Muscle layer of colon (tissue), 2 donors: ENCODE measurements at regions not wholly inside any gene's neighbourhood (a gene's known extent, or its start where the extent isn't known, plus 50 kb on each side); places are given as distances from the start of the nearest gene placed in this dataset.
"Not testable (repeated sequence)": the region's sequence is repeated elsewhere in the genome, so short reads cannot be mapped to it uniquely, and the experiment has no call there.

Experiments
- H3K27ac ChIP-seq: one replicate; pipeline ENCODE4 v1.7.0; 2013; ENCODE audit warnings: low read depth, mild to moderate bottlenecking, low read length, moderate library complexity
- H3K27me3 ChIP-seq, 2 donors: one replicate each; pipeline ENCODE4 v1.7.0; 2013; ENCODE audit warnings: low read length in 2 of 2, mild to moderate bottlenecking in 2 of 2; ENCODE audit not compliant: insufficient read depth in 2 of 2, control insufficient read depth in 1 of 2
- H3K36me3 ChIP-seq: one replicate; pipeline ENCODE4 v1.7.0; 2013; ENCODE audit warnings: mild to moderate bottlenecking, low read length; ENCODE audit not compliant: insufficient read depth
- H3K4me1 ChIP-seq: one replicate; pipeline ENCODE4 v1.7.0; 2013; ENCODE audit warnings: mild to moderate bottlenecking, low read length; ENCODE audit not compliant: insufficient read depth
- H3K4me3 ChIP-seq, 2 donors: one replicate each; pipeline ENCODE4 v1.7.0; 2013; ENCODE audit warnings: low read length in 2 of 2, low read depth in 1 of 2, mild to moderate bottlenecking in 1 of 2, moderate library complexity in 1 of 2
- H3K9ac ChIP-seq: one replicate; pipeline ENCODE4 v1.7.0; 2013; ENCODE audit warnings: low read length
- H3K9me3 ChIP-seq: one replicate; pipeline ENCODE4 v1.7.0; 2013; ENCODE audit warnings: mild to moderate bottlenecking, low read length
- donor health status: abdominal sarcoma.
- donor health status: Adenocarcinoma of cecum.

DNA sequence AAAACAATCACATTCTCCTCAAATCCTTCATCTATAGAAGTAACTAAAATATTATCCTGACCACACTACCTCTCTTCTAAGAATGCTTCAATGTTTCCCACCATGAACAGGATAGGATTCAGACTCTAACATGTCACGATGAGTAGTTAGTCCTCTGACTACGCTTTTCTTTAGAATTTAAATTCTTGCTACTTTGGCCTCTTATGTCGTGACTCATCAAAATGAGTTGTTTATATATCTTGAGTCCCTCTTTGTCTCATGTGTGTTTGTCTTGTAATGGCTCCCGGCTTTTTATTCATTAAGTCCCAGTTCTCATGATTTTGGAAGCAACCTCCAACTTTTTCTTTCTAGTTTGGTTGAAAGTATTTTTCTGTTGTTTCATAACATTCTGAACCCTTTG lies 1289.2 kb downstream of the DSC3 start:
- no peak overlapping the region for H3K9ac ChIP-seq

DNA sequence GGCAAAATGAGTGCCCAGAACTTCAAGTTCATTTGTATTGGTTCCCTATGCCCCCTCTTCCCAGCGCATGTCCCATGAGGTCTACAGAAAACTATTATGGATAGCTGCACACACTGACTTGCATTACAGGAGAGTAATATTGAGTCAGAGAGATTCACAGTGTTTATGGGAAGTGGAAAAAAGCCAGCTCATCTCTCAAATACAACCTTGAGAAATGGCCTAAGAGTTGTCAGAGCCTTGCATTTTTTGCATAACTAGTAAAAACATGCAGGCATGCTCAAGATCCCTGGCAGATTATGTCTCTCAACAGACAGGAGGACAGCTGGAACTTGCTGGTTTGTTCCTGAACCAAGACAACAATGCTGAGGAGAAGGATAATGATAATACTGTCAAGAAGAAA lies 1292.8 kb downstream of the DSC3 start:
- Histone ChIP-seq H3K36me3 (no peaks in the 10 kb centered on the region), H3K9ac (no peak overlapping the region), H3K9me3 (no peaks in the 10 kb centered on the region), H3K27ac (no peak overlapping the region), H3K4me3 (no peak overlapping the region), H3K4me1 (no peaks in the 10 kb centered on the region), H3K27me3 (no peaks in the 10 kb centered on the region)

More for the DNA sequence above, 1289.2 kb downstream of the DSC3 start:
- H3K27ac ChIP-seq: no peak overlapping the region
- no peaks in the 10 kb centered on the region for H3K27me3 ChIP-seq
- H3K4me1 ChIP-seq: no peaks in the 10 kb centered on the region
- no peaks in the 10 kb centered on the region for H3K36me3 ChIP-seq
- H3K9me3 ChIP-seq: no peaks in the 10 kb centered on the region
- no peak overlapping the region for H3K4me3 ChIP-seq

DNA sequence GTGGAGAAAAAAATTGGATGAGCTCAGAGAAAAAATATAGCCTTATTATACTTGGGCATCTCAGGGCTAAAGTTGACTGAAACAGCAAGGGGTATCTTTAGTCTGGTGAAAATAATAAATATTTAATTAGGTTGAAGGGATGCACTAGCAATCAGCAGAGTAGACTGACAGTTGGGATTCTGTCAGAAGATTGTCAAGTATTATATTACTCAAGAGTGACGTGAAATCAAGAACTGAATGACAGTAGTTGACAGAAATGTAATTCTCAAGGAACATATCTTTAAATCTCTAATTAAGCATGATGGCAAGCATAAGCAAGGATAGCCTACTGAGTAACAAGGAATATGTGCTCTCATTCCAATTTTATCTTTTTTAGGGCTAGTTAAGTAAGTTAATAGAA lies 1301.1 kb downstream of the DSC3 start:
- H3K9me3 ChIP-seq: no peaks in the 10 kb centered on the region
- H3K27me3 ChIP-seq: no peaks in the 10 kb centered on the region
- H3K4me3 ChIP-seq: no peak overlapping the region
- H3K9ac ChIP-seq: no peak overlapping the region
- H3K4me1 ChIP-seq: no peaks in the 10 kb centered on the region
- H3K27ac ChIP-seq: no peak overlapping the region
- H3K36me3 ChIP-seq: no peaks in the 10 kb centered on the region

DNA sequence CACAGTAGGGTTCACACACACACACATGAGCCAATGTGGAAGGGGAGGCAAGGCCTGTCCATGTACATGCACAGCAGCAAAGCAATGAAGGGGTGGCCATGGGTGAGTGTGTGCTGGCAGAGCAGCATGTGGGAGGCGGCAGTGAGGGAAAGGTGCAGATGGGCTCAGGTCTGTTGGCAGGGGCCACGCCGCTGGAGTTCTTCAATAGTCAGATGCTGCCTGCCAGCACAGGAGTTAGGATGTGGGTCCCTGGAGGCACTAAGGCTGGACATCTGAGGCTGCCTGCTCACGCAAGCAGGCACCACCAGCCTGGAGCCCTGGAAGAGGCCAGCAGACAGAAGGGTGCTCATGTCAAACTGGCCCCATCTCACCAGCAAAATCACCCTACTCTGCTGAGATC lies 1304.9 kb downstream of the DSC3 start:
- no peaks in the 10 kb centered on the region for H3K27me3 ChIP-seq
- no peak overlapping the region for H3K9ac ChIP-seq
- H3K36me3 ChIP-seq: no peaks in the 10 kb centered on the region
- no peaks in the 10 kb centered on the region for H3K9me3 ChIP-seq
- no peaks in the 10 kb centered on the region for H3K4me1 ChIP-seq
- H3K27ac ChIP-seq: no peak overlapping the region
- no peak overlapping the region for H3K4me3 ChIP-seq

DNA sequence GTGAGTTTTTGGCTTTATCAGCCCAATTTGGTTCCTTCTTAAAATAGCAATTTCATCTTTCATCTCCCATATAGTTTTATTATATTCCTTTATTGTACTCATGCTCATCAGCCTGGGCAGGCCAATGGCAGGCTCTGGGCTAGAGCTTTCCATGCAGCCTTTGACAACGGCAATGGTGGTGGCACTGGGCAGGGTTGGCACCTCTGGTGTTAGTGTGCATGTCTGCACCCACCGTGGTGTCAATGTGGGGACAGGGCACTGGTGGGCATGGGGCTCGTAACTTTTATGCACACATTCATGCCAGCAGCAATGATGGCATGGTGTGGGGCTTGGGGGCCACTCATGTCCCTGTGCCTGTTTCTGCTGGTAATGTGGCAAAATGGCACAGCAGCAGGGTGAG lies 1305.4 kb downstream of the DSC3 start:
- no peak overlapping the region for H3K27ac ChIP-seq

DNA sequence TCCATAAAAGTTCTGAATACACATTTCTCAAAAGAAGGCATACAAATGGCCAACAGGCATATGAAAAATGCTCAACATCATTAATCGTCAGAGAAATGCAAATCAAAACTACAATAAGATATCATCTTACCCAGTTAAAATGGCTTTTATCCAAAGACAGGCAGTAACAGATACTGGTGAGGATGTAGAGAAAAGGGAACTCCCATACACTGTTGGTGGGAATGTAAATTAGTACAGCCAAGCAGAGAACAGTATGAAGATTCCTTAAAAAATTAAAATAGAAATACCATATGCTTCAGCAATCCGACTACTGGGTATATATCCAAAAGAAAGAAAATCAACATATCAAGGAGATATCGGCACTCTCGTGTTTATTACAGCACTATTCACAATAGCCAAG lies 1312.5 kb downstream of the DSC3 start:
- no peaks in the 10 kb centered on the region for H3K27me3 ChIP-seq
- H3K4me3 ChIP-seq: no peak overlapping the region
- no peak overlapping the region for H3K27ac ChIP-seq
- no peak overlapping the region for H3K9ac ChIP-seq
- no peaks in the 10 kb centered on the region for H3K36me3 ChIP-seq
- no peaks in the 10 kb centered on the region for H3K4me1 ChIP-seq
- no peaks in the 10 kb centered on the region for H3K9me3 ChIP-seq

More for the DNA sequence above, 1305.4 kb downstream of the DSC3 start:
- H3K36me3 ChIP-seq: no peaks in the 10 kb centered on the region
- H3K9me3 ChIP-seq: no peaks in the 10 kb centered on the region
- no peaks in the 10 kb centered on the region for H3K27me3 ChIP-seq
- no peak overlapping the region for H3K9ac ChIP-seq
- no peak overlapping the region for H3K4me3 ChIP-seq
- no peaks in the 10 kb centered on the region for H3K4me1 ChIP-seq

DNA sequence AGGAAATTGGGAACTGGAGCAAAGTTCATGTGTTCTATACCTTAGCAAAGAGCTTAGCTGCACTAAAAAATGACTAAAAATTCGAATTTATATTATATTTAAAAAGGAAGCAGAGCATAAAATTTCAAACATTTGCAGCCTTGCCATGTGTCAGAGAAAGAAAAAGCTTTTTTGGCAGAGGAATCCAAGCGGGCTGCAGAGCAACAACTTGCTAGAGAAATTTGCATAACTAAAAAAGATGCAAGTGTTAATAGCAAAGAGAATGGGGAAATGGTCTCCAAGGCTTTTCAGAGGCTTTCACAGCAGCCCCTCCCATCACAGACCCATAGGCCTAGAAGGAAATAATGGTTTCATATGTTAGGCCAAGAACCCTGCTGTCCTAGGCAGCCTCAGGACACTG lies 1315.9 kb downstream of the DSC3 start:
- Histone ChIP-seq H3K9ac (no peak overlapping the region), H3K4me1 (no peaks in the 10 kb centered on the region), H3K27me3 (no peaks in the 10 kb centered on the region), H3K27ac (no peak overlapping the region), H3K9me3 (no peaks in the 10 kb centered on the region), H3K4me3 (no peak overlapping the region), H3K36me3 (no peaks in the 10 kb centered on the region)

DNA sequence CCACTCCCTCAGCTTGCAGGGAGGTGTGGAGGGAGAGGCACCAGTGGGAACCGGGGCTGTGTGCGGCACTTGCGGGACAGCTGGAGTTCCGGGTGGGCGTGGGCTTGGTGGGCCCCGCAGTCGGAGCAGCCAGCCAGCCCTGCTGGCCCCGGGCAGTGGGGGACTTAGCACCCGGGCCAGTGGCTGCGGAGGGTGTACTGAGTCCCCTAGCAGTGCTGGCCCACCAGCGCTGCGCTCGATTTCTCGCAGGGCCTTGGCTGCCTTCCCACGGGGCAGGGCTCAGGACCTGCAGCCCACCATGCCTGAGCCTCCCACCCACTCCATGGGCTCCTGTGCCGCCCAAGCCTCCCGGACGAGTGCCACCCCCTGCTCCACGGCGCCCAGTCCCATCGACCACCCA lies 1319.1 kb downstream of the DSC3 start:
- H3K4me3 ChIP-seq, H3K4me1 ChIP-seq, H3K9me3 ChIP-seq, H3K9ac ChIP-seq, H3K36me3 ChIP-seq, H3K27me3 ChIP-seq, H3K27ac ChIP-seq: not testable (repeated sequence)

DNA sequence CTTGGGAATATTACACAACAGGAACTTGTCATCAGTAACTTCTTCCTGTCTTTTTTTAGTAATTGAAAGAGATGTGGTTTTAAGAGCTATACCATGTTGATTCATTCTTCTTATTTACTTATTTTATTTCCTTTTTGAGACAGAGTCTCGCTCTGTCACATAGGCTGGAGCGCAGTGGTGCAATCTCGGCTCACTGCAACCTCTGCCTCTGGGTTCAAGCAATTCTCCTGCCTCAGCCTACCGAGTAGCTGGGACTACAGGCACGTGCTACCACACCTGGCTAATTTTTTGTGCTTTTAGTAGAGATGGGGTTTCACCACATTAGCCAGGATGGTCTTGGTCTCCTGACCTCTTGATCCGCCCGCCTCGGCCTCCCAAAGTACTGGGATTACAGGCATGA lies 1326.6 kb downstream of the DSC3 start:
- not testable (repeated sequence) for H3K4me3 ChIP-seq, H3K9me3 ChIP-seq, H3K27me3 ChIP-seq, H3K27ac ChIP-seq, H3K9ac ChIP-seq, H3K36me3 ChIP-seq, H3K4me1 ChIP-seq

DNA sequence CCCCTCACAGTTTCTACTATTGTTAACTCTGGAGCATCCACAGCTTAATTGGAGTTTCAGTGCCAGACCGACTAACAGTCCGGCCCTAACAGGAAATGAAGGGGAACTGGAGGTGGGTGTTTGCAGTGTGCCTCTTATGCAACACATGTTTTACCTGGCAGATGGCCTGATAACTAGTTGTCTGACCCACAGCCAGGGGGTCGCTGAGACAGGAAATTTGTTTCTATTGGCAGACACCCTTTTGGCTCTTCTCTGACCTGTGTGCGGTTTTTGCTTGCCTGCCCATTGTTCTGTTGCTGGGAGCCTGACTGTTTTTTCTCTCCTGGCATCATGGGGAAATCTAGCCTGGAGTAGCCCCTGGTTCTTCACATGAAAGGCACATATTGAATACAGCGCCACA lies 1329.8 kb downstream of the DSC3 start:
- Histone ChIP-seq H3K4me1 (no peaks in the 10 kb centered on the region), H3K27ac (no peak overlapping the region), H3K27me3 (no peaks in the 10 kb centered on the region), H3K4me3 (no peak overlapping the region), H3K9me3 (no peaks in the 10 kb centered on the region), H3K9ac (no peak overlapping the region), H3K36me3 (no peaks in the 10 kb centered on the region)

DNA sequence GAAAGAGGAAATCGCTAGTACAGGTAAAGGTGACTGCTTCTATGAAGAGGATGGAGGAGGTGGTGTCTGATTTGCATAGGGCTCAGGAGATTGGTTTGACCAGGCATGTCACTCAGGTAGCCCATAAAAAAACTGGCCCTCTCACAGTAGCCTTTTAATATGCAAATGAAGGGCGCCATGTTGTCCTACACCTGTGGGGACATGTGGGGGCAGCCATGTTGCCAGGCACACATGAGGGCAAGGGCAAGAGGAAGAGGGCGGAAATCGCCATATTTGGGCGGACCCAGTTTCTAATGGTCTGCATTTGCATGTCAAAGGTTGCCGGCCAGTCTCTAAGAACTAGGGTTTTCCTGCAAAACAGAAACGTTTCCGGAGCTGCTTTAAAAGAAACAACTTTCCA lies 1330.6 kb downstream of the DSC3 start:
- Histone ChIP-seq H3K9ac (no peak overlapping the region), H3K27ac (no peak overlapping the region), H3K36me3 (no peaks in the 10 kb centered on the region), H3K9me3 (no peaks in the 10 kb centered on the region), H3K27me3 (no peaks in the 10 kb centered on the region), H3K4me3 (no peak overlapping the region), H3K4me1 (no peaks in the 10 kb centered on the region)

DNA sequence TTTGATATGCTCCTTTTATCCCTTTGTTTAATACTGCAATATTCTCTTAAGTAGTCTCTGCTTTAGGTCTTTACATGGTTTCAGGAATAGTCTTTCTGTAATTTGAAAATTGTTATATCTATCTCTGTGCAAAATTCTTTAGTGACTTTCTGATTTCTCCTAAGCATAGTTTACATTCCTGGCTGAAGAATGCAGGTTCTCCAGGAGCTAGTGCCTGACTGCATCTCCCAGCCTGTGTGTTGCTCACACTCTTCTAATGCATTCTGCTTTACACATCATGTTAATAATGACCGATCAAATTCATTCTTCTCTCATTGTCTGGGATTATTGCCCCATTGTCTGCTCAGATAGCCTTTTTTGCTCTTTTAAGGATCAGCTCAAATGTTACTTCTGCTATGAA lies 1349.2 kb downstream of the DSC3 start:
- Histone ChIP-seq H3K9me3 (no peaks in the 10 kb centered on the region), H3K4me3 (no peak overlapping the region), H3K27me3 (no peaks in the 10 kb centered on the region), H3K36me3 (no peaks in the 10 kb centered on the region), H3K9ac (no peak overlapping the region), H3K27ac (no peak overlapping the region), H3K4me1 (no peaks in the 10 kb centered on the region)
